ENCODE measurements at regions not wholly inside any gene's neighbourhood (a gene's known extent, or its start where the extent isn't known, plus 50 kb on each side); places are given as distances from the start of the nearest gene placed in this dataset.

DNA sequence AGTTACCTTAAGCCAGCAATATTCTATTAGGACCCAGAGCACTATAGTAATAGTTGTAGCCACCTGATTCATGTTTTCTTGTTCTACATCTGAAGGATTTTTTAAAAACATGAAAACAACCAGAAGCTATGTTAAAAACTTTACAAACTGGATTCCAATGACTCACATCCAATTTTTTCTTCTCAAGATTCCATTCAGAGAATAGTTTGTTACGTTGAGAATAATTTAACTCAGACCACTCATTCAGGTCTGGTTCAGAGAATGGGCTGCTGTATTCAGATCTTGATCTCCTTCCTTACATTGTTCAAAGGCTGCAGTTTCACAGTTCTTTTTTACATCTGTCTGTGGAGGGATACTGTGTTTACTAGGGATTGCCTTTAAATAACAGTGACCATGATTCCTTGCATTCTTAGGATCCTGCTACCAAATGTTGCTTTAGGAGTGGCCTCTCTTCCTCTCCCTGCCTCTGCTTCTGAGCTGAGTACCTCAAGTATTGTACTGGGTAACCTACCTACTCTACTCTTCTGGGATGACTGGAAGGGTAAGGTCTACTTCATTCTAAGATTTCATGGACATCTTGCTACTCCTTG is 448.0 kb upstream of the FBXO33 start:
- FAIRE-seq = no peak

DNA sequence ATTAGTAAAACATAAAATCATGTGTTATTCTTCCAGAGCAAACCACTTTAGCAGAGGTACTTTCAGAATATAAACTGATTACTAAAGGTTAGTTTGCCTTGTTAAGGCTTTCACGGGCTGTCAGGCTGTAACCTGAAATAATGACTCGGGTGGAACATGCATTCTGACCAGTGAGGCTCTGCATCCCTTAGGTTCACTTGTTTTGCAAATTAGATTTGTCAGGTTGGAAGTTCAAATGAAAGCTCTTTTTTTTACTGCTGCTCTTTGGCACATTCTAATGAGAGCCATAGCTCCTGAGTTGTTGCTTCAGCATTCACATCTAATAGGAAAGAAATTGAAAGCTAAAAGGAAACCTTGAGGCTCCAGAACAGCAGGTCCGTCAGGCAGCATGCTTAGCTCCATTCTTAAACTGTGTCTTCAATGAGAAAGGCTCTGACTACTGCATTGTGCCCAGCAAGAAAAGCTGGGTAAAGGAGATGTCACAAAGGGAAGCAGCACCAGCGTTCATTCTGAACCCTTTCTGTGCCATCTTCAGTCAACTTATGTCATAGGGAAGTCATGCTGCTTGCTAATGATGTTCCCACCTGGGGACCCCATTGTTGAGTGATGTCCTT is 445.5 kb upstream of the FBXO33 start:
- H3K9me3 ChIP-seq = no peaks in the 10 kb centered on the region
- no peak for TF ChIP-seq JUNB (IDR thresholded peaks at IDR 0.05)
- TF ChIP-seq NPAS2 (CRISPR knock-in tag; IDR thresholded peaks at IDR 0.05; ENCODE audit: borderline replicate concordance) = no peak
- no peak for TF ChIP-seq ZSCAN20 (CRISPR knock-in tag; IDR thresholded peaks at IDR 0.05)
- no peak for TF ChIP-seq ELK1 (IDR thresholded peaks at IDR 0.05; ENCODE audit: low read depth, low read length)
- TF ChIP-seq EHF (CRISPR knock-in tag; IDR thresholded peaks at IDR 0.05) = no peak
- no peak for TF ChIP-seq CTCF (IDR thresholded peaks at IDR 0.05)
- no peak overlapping the region for H3K4me3 ChIP-seq
- no peak overlapping the region for H3K27ac ChIP-seq
- no peak overlapping the region for H3K4me2 ChIP-seq
- DNase-seq (ENCODE audit: low read depth in 1 of 2, low spot score in 1 of 2) (no peak), ATAC-seq (no peak), FAIRE-seq (no peak)
- ChIA-PET CTCF (no interaction called here), POLR2A (no interaction called here)
- no peaks in the 10 kb centered on the region for H3K4me1 ChIP-seq
- 2% methylated on average over 4 of the region's 4 CpGs for WGBS (ENCODE audit: missing lambda C conversion rate)

More for the DNA sequence above, 448.0 kb upstream of the FBXO33 start:
- Histone ChIP-seq H3K9me3 (no peaks in the 10 kb centered on the region), H3K27ac (no peak overlapping the region), H3K4me1 (no peaks in the 10 kb centered on the region), H3K4me3 (no peak overlapping the region), H3K4me2 (no peak overlapping the region)
- 3% methylated on average over 1 of the region's 1 CpG for WGBS (ENCODE audit: missing lambda C conversion rate)
- CTCF ChIA-PET = no interaction called here
- DNase-seq (ENCODE audit: low read depth in 1 of 2, low spot score in 1 of 2) = no peak
- no peak for ATAC-seq
- POLR2A ChIA-PET = no interaction called here
- TF ChIP-seq REST (IDR thresholded peaks at IDR 0.05) (no peak), KDM1A (IDR thresholded peaks at IDR 0.05; ENCODE audit: low read depth) (no peak), HOXA7 (CRISPR knock-in tag; IDR thresholded peaks at IDR 0.05) (no peak), POLR2A (IDR thresholded peaks at IDR 0.05; ENCODE audit: low read length) (no peak), JUN (IDR thresholded peaks at IDR 0.05) (no peak), HOXB5 (CRISPR knock-in tag; IDR thresholded peaks at IDR 0.05) (no peak), ELK1 (IDR thresholded peaks at IDR 0.05; ENCODE audit: low read depth, low read length) (no peak), HDAC2 (IDR thresholded peaks at IDR 0.05) (no peak), USF2 (IDR thresholded peaks at IDR 0.05) (no peak)

Measured in A549 (cell line).